Body of pancreas (tissue), 4 donors: ENCODE measurements at regions not wholly inside any gene's neighbourhood (a gene's known extent, or its start where the extent isn't known, plus 50 kb on each side); places are given as distances from the start of the nearest gene placed in this dataset.

Source experiments
- ATAC-seq: fragments of 150-250 bp; one replicate; pipeline ENCODE4 v1.9.1; 2016
- DNase-seq, 4 donors: peaks; one replicate each; pipeline ENCODE4 v3.0.0-alpha.2; 2019
- H3K27ac ChIP-seq, 4 donors: fragments of 200-600 bp; sonication (generic); 1 replicate in 3 of 4; 2 replicates in 1 of 4; pipeline versions ENCODE4 v1.5.1 to v1.6.1; 2016 to 2019; ENCODE audit warnings: mild to moderate bottlenecking in 1 of 4, mixed read lengths in 1 of 4, moderate library complexity in 1 of 4
- H3K27me3 ChIP-seq, 2 donors: fragments of 200-600 bp; sonication (generic); one replicate each; pipeline ENCODE4 v1.6.0; 2016; ENCODE audit warnings: mild to moderate bottlenecking in 1 of 2
- H3K36me3 ChIP-seq, 2 donors: fragments of 200-600 bp; sonication (generic); replicated peaks in 1 of 2; 2 replicates each; pipeline ENCODE4 v1.5.1; 2016; ENCODE audit warnings: low read depth in 2 of 2; ENCODE audit not compliant: insufficient read depth in 1 of 2
- H3K4me1 ChIP-seq: fragments of 200-600 bp; sonication (generic); one replicate; pipeline ENCODE4 v1.6.0; 2016
- H3K4me3 ChIP-seq, 2 donors: fragments of 200-600 bp; sonication (generic); 1 replicate in 1 of 2; 2 replicates in 1 of 2; pipeline ENCODE4 v1.5.1; 2016 to 2019
- H3K9me3 ChIP-seq, 3 donors: fragments of 200-600 bp; sonication (generic); 1 replicate in 2 of 3; 2 replicates in 1 of 3; pipeline ENCODE4 v1.5.1; 2016
- POLR2A ChIP-seq, 3 donors: fragments of 450-650 bp; IDR thresholded peaks; one replicate each; pipeline ENCODE4 v1.6.1; 2016; ENCODE audit warnings: antibody characterized with exemption in 3 of 3, mild to moderate bottlenecking in 2 of 3
- WGBS, 2 donors: methylation state at CpG; one replicate each; pipeline ENCODE4 v1.1.5; 2017; 5-methylcytosine and 5-hydroxymethylcytosine counted together
- intact Hi-C: fragments of 100-400 bp; cut with DNase I; formaldehyde crosslinking; loops from one replicate; pipeline ENCODE4 v1.15.1; 2023
- TF ChIP-seq, protein P1 (sequence below), 7 experiments: fragments of 450-650 bp in 4 of 7; fragments of 200-600 bp in 3 of 7; sonication (generic) in 3 of 7; IDR thresholded peaks; one replicate each; pipeline ENCODE4 v1.5.1; 2016 to 2019; ENCODE audit warnings: antibody characterized with exemption in 7 of 7

DNA sequence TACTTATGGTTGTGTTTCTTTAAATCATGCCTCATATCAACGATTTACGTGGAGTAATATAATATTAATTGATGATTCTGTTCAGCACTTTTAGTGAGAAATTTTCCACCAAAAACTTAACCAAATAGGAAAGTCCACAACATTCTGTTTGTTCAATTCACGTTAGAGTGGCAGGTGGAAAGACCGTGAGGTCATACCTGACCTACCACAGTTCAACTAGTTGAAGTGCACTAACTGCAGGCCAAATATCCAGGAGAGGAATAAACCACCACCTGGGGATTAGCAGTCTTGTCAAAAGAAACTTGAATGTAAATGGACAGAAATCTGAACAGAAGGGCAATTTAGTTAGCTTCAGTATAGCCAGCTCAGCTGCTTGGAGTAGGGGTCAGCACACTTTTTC lies 577.7 kb downstream of the KIF4B start:
- ATAC-seq (no peak), DNase-seq (no peak)
- TF ChIP-seq POLR2A (IDR thresholded peaks at IDR 0.05): no peak
- TF ChIP-seq, protein P1, sequence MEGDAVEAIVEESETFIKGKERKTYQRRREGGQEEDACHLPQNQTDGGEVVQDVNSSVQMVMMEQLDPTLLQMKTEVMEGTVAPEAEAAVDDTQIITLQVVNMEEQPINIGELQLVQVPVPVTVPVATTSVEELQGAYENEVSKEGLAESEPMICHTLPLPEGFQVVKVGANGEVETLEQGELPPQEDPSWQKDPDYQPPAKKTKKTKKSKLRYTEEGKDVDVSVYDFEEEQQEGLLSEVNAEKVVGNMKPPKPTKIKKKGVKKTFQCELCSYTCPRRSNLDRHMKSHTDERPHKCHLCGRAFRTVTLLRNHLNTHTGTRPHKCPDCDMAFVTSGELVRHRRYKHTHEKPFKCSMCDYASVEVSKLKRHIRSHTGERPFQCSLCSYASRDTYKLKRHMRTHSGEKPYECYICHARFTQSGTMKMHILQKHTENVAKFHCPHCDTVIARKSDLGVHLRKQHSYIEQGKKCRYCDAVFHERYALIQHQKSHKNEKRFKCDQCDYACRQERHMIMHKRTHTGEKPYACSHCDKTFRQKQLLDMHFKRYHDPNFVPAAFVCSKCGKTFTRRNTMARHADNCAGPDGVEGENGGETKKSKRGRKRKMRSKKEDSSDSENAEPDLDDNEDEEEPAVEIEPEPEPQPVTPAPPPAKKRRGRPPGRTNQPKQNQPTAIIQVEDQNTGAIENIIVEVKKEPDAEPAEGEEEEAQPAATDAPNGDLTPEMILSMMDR (IDR thresholded peaks at IDR 0.05): no peak
- Histone ChIP-seq H3K4me1 (no peaks in the 10 kb centered on the region), H3K36me3 (no peaks in the 10 kb centered on the region), H3K27me3 (no peaks in the 10 kb centered on the region), H3K4me3 (no peak overlapping the region), H3K9me3 (no peaks in the 10 kb centered on the region), H3K27ac (no peak overlapping the region)
- intact Hi-C loops: no loop called here
- WGBS, 2 donors: 38 to 43% methylated on average over 4 of the region's 4 CpGs

GRCh38 chr5:155594270-155594669 lies 580.7 kb downstream of the KIF4B start:
- Histone ChIP-seq H3K27me3 (no peaks in the 10 kb centered on the region), H3K9me3 (no peaks in the 10 kb centered on the region), H3K36me3 (no peaks in the 10 kb centered on the region), H3K27ac (no peak overlapping the region), H3K4me3 (no peak overlapping the region), H3K4me1 (no peaks in the 10 kb centered on the region)
- intact Hi-C loops: no loop called here
- ATAC-seq: no peak
- WGBS, 2 donors: 9 to 19% methylated on average over 1 of the region's 1 CpG
- TF ChIP-seq POLR2A (IDR thresholded peaks at IDR 0.05): no peak
- TF ChIP-seq, protein P1 (IDR thresholded peaks at IDR 0.05): no peak
- DNase-seq: no peak

- Histone ChIP-seq H3K27me3 (no peaks in the 10 kb centered on the region), H3K9me3 (no peaks in the 10 kb centered on the region), H3K36me3 (no peaks in the 10 kb centered on the region), H3K27ac (no peak overlapping the region), H3K4me1 (no peaks in the 10 kb centered on the region), H3K4me3 (no peak overlapping the region)
- intact Hi-C loops: no loop called here
- TF ChIP-seq, protein P1 (IDR thresholded peaks at IDR 0.05): no peak
- no peak for TF ChIP-seq POLR2A (IDR thresholded peaks at IDR 0.05)
- 67 to 82% methylated on average over 2 of the region's 2 CpGs for WGBS, 2 donors
- ATAC-seq (no peak), DNase-seq (no peak)
These were observed 582.2 kb downstream of the KIF4B start for GRCh38 chr5:155595791-155596190.

DNA sequence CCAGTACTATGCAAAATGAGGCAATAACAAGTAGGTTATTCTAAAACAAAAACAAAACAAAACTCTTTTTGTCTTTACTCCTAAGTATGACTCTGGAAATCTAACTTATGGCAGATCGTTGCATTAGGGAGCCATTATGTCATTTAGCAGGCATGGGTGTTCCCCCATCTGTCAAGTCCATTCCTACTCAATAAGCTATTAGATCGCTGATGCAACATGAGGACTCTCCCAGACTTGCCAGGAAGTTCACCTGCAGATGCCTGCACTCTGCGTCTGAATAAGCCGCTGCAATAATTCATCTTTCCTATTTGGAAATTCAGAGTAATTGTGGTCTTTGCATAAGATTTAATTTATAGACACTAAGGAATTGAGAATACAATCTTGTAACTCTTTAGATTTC lies 585.0 kb downstream of the KIF4B start:
- no peak for TF ChIP-seq POLR2A (IDR thresholded peaks at IDR 0.05)
- TF ChIP-seq, protein P1 (IDR thresholded peaks at IDR 0.05): no peak
- intact Hi-C loops: no loop called here
- no peak overlapping the region for H3K27ac ChIP-seq
- H3K4me1 ChIP-seq: no peaks in the 10 kb centered on the region
- no peaks in the 10 kb centered on the region for H3K9me3 ChIP-seq
- 46 to 47% methylated on average over 4 of the region's 4 CpGs for WGBS, 2 donors
- no peaks in the 10 kb centered on the region for H3K36me3 ChIP-seq
- H3K27me3 ChIP-seq: no peaks in the 10 kb centered on the region
- H3K4me3 ChIP-seq: no peak overlapping the region
- no peak for DNase-seq
- no peak for ATAC-seq

DNA sequence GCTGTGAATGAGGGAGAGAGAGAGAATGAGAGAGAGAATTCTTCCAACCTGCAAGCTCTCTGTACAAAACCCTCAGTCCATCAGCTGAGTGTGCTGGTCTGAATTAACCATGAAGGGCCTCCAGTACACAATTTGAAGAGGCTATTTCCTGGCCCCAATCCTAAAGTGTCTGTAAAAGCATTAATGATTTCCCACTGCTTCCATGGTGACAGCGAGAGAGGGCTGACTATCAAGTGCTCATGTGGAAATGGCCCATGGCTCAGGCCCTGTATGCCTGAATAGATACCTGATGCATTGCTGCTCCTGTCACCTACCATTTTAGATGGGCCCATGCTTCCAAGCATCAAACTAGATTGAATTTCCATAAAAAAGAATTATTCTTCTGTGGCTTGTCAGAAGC lies 592.4 kb downstream of the KIF4B start:
- WGBS, 2 donors: 43 to 67% methylated on average over 1 of the region's 1 CpG

More for the DNA sequence above, 592.4 kb downstream of the KIF4B start:
- Histone ChIP-seq H3K4me3 (no peak overlapping the region), H3K4me1 (no peaks in the 10 kb centered on the region), H3K27me3 (no peaks in the 10 kb centered on the region), H3K36me3 (no peaks in the 10 kb centered on the region), H3K9me3 (no peaks in the 10 kb centered on the region), H3K27ac (no peak overlapping the region)
- no peak for ATAC-seq
- intact Hi-C loops: no loop called here
- TF ChIP-seq POLR2A (IDR thresholded peaks at IDR 0.05): no peak
- TF ChIP-seq, protein P1 (IDR thresholded peaks at IDR 0.05): no peak
- peak in 1 of 4 donors; percentile 2 for DNase-seq
